H1 (cell line): ENCODE measurements at regions not wholly inside any gene's neighbourhood (a gene's known extent, or its start where the extent isn't known, plus 50 kb on each side); places are given as distances from the start of the nearest gene placed in this dataset.

Experiments
- CTCF ChIA-PET: fragments of 300-600 bp; sonication (Branson Sonifier 250); formaldehyde crosslinking; loops from one replicate; lab custom pipeline; 2021; ENCODE audit not compliant: partially characterized antibody; lab: Charles Lee
- POLR2A ChIA-PET: fragments of 300-600 bp; sonication (Branson Sonifier 250); formaldehyde crosslinking; loops from one replicate; lab custom pipeline; 2021; ENCODE audit warnings: inconsistent platforms; ENCODE audit not compliant: partially characterized antibody; lab: Charles Lee
- DNase-seq, 2 experiments: peaks; one replicate each; pipeline versions ENCODE4 v3.0.0 to v3.0.0-alpha.2; 2010 to 2022; ENCODE audit warnings: low spot score in 2 of 2, low read depth in 1 of 2, mixed read lengths in 1 of 2
- FAIRE-seq: peaks from 2 replicates; lab custom pipeline; 2011; peaks lifted over from hg19 to GRCh38; lab: Jason Lieb, UNC
- H2AFZ ChIP-seq: 2 replicates; pipeline ENCODE4 v1.8.1; 2012; ENCODE audit warnings: low read length, inconsistent platforms
- H2AK5ac ChIP-seq: 2 replicates; pipeline ENCODE4 v1.6.1; 2013; ENCODE audit warnings: low read depth, low read length
- H2BK120ac ChIP-seq: replicated peaks from 2 replicates; pipeline ENCODE3; 2013; ENCODE audit warnings: low read depth, low read length, inconsistent platforms
- H2BK12ac ChIP-seq: 2 replicates; pipeline ENCODE4 v1.6.1; 2013; ENCODE audit warnings: low read depth, low read length
- H2BK15ac ChIP-seq: 2 replicates; pipeline ENCODE4 v1.6.1; 2013; ENCODE audit warnings: low read length
- H2BK20ac ChIP-seq: 2 replicates; pipeline ENCODE4 v1.6.1; 2013; ENCODE audit warnings: low read length
- H2BK5ac ChIP-seq: 2 replicates; pipeline ENCODE4 v1.6.1; 2013; ENCODE audit warnings: low read depth, low read length
- H3K14ac ChIP-seq: 2 replicates; pipeline ENCODE4 v1.6.1; 2013; ENCODE audit warnings: inconsistent platforms; ENCODE audit not compliant: insufficient read length
- H3K18ac ChIP-seq: 2 replicates; pipeline ENCODE4 v1.6.1; 2013; ENCODE audit warnings: low read length; ENCODE audit errors: extremely low read depth
- H3K23ac ChIP-seq: 2 replicates; pipeline ENCODE4 v1.6.1; 2013; ENCODE audit warnings: inconsistent platforms; ENCODE audit not compliant: insufficient read length
- H3K23me2 ChIP-seq: 2 replicates; pipeline ENCODE4 v1.6.1; 2013; ENCODE audit warnings: low read depth, low read length
- H3K27ac ChIP-seq: 2 replicates; pipeline ENCODE4 v1.6.1; 2011; ENCODE audit warnings: low read depth, low read length, inconsistent platforms
- H3K27me3 ChIP-seq, 4 experiments: replicated peaks in 1 of 4; 1 replicate in 1 of 4; 2 replicates in 3 of 4; pipeline versions ENCODE4 v1.6.1 to v1.8.1; 2011 to 2013; ENCODE audit warnings: low read length in 3 of 4, mild to moderate bottlenecking in 3 of 4, inconsistent platforms in 2 of 4, mixed read lengths in 2 of 4, moderate library complexity in 1 of 4; ENCODE audit not compliant: control insufficient read depth in 3 of 4, insufficient read depth in 3 of 4; ENCODE audit errors: extremely low read depth in 1 of 4
- H3K36me3 ChIP-seq, 4 experiments: 2 replicates each; pipeline versions ENCODE4 v1.6.1 to v1.8.1; 2011 to 2013; ENCODE audit warnings: mild to moderate bottlenecking in 4 of 4, low read length in 3 of 4, moderate library complexity in 2 of 4, control low read depth in 1 of 4, inconsistent platforms in 1 of 4; ENCODE audit not compliant: insufficient read depth in 4 of 4, control insufficient read depth in 2 of 4
- H3K4ac ChIP-seq: replicated peaks from 2 replicates; pipeline ENCODE3; 2013; ENCODE audit warnings: low read length, low read depth, mixed read lengths, inconsistent platforms; ENCODE audit not compliant: insufficient read length
- H3K4me1 ChIP-seq, 4 experiments: replicated peaks in 1 of 4; 1 replicate in 1 of 4; 2 replicates in 3 of 4; pipeline versions ENCODE4 v1.6.1 to v1.8.1; 2011 to 2013; ENCODE audit warnings: low read length in 3 of 4, inconsistent platforms in 2 of 4, mixed read lengths in 1 of 4; ENCODE audit not compliant: insufficient read depth in 4 of 4, control insufficient read depth in 3 of 4
- H3K4me2 ChIP-seq, 2 experiments: 2 replicates each; pipeline versions ENCODE4 v1.6.1 to v1.8.1; 2011 to 2013; ENCODE audit warnings: low read depth in 2 of 2, low read length in 2 of 2, control low read depth in 1 of 2, inconsistent platforms in 1 of 2, mild to moderate bottlenecking in 1 of 2; ENCODE audit not compliant: insufficient read depth in 1 of 2
- H3K4me3 ChIP-seq, 4 experiments: fragments of 200-600, 300-600 bp in 1 of 4; sonication (generic), shearing (Covaris generic), sonication (Bioruptor Twin) in 1 of 4; 2 replicates each; pipeline versions ENCODE4 v1.5.1 to v1.8.1; 2011 to 2016; ENCODE audit warnings: low read length in 4 of 4, low read depth in 3 of 4, control low read depth in 2 of 4, inconsistent platforms in 2 of 4, mild to moderate bottlenecking in 2 of 4, mixed read lengths in 1 of 4, moderate library complexity in 1 of 4; ENCODE audit not compliant: insufficient read depth in 2 of 4; ENCODE audit errors: extremely low read depth in 1 of 4
- H3K56ac ChIP-seq: replicated peaks from 2 replicates; pipeline ENCODE3; 2013; ENCODE audit warnings: low read depth, mild to moderate bottlenecking, mixed read lengths, low read length, inconsistent platforms; ENCODE audit not compliant: insufficient read length
- H3K79me1 ChIP-seq: 2 replicates; pipeline ENCODE4 v1.6.1; 2013; ENCODE audit warnings: low read depth, low read length, control low read depth
- H3K79me2 ChIP-seq, 2 experiments: 2 replicates each; pipeline versions ENCODE4 v1.6.1 to v1.8.1; 2012 to 2013; ENCODE audit warnings: low read length in 2 of 2, mild to moderate bottlenecking in 2 of 2, inconsistent platforms in 1 of 2; ENCODE audit not compliant: insufficient read depth in 2 of 2, control insufficient read depth in 1 of 2
- H3K9ac ChIP-seq, 4 experiments: replicated peaks in 1 of 4; 1 replicate in 1 of 4; 2 replicates in 3 of 4; pipeline versions ENCODE4 v1.6.1 to v1.8.1; 2011 to 2013; ENCODE audit warnings: low read depth in 3 of 4, low read length in 3 of 4, control low read depth in 2 of 4, mild to moderate bottlenecking in 2 of 4, moderate library complexity in 2 of 4, inconsistent platforms in 1 of 4; ENCODE audit errors: extremely low read depth in 1 of 4
- H3K9me3 ChIP-seq, 2 experiments: 2 replicates each; pipeline versions ENCODE4 v1.6.1 to v1.8.1; 2012 to 2013; ENCODE audit warnings: mild to moderate bottlenecking in 2 of 2, moderate library complexity in 2 of 2, control low read depth in 1 of 2, inconsistent platforms in 1 of 2, low read depth in 1 of 2, low read length in 1 of 2, mixed read lengths in 1 of 2; ENCODE audit not compliant: insufficient read depth in 2 of 2
- H4K20me1 ChIP-seq, 2 experiments: replicated peaks in 1 of 2; 2 replicates each; pipeline versions ENCODE3 to v1.8.1; 2011 to 2013; ENCODE audit warnings: inconsistent platforms in 2 of 2, low read length in 2 of 2, mild to moderate bottlenecking in 1 of 2; ENCODE audit not compliant: insufficient read depth in 2 of 2, control insufficient read depth in 1 of 2
- H4K5ac ChIP-seq: 2 replicates; pipeline ENCODE4 v1.6.1; 2013; ENCODE audit warnings: low read length, low read depth, mixed read lengths, inconsistent platforms; ENCODE audit not compliant: insufficient read length
- H4K8ac ChIP-seq: 2 replicates; pipeline ENCODE4 v1.8.0; 2013; ENCODE audit warnings: mild to moderate bottlenecking, moderate library complexity, low read length, inconsistent platforms; ENCODE audit not compliant: insufficient read depth; ENCODE audit errors: extremely low read depth
- H4K91ac ChIP-seq: replicated peaks from 2 replicates; pipeline ENCODE3; 2013; ENCODE audit warnings: low read length, mixed read lengths, inconsistent platforms; ENCODE audit not compliant: insufficient read length
- CTBP2 ChIP-seq: IDR thresholded peaks from 2 replicates; pipeline ENCODE4 v1.7.0; 2011; ENCODE audit warnings: borderline replicate concordance, mild to moderate bottlenecking, moderate library complexity, mixed read lengths, low read length; ENCODE audit not compliant: insufficient read depth, insufficient read length
- MAFK ChIP-seq: IDR thresholded peaks from 2 replicates; pipeline ENCODE4 v1.6.1; 2012; ENCODE audit warnings: low read depth, mild to moderate bottlenecking, improper control_type of control experiment, low read length
- WGBS, 2 experiments: shearing (Covaris generic) in 1 of 2; methylation state at CpG; one replicate each; pipeline versions ENCODE4 v1.1.6 to v1.1.7; 2013 to 2015; ENCODE audit warnings: low lambda C conversion rate in 2 of 2, mixed read lengths in 2 of 2, inconsistent platforms in 1 of 2, low coverage in 1 of 2, missing lambda C conversion rate in 1 of 2; ENCODE audit not compliant: insufficient replicate concordance in 2 of 2, insufficient coverage in 1 of 2, insufficient read length in 1 of 2; ENCODE audit errors: extremely low coverage in 1 of 2, missing lambda C conversion rate in 1 of 2; 5-methylcytosine and 5-hydroxymethylcytosine counted together

- Histone ChIP-seq H3K27me3 (no peaks in the 10 kb centered on the region), H3K23me2 (no peaks in the 10 kb centered on the region; the same call in 1 of the 2 replicates), H3K9me3 (0 out of 4 replicates have a peak, but pooled peaks cover 0 to 4% of the 10 kb centered on the region in 2 experiments), H2AK5ac (no peak overlapping the region), H3K27ac (no peak overlapping the region), H2BK12ac (no peak overlapping the region), H3K4me1 (no peaks in the 10 kb centered on the region), H3K79me2 (no peaks in the 10 kb centered on the region), H3K9ac (no peak overlapping the region), H3K79me1 (no peaks in the 10 kb centered on the region), H4K8ac (no peak overlapping the region), H4K91ac (no peak overlapping the region), H4K20me1 (no peaks in the 10 kb centered on the region), H3K4me2 (no peak overlapping the region), H3K14ac (no peak overlapping the region), H3K36me3 (no peaks in the 10 kb centered on the region), H2AFZ (no peak overlapping the region), H4K5ac (no peak overlapping the region), H2BK15ac (no peak overlapping the region), H2BK20ac (no peak overlapping the region), H3K18ac (no peak overlapping the region), H2BK5ac (no peak overlapping the region), H2BK120ac (no peak overlapping the region), H3K4me3 (no peak overlapping the region), H3K56ac (no peak overlapping the region), H3K23ac (no peak overlapping the region), H3K4ac (no peak overlapping the region)
- ChIA-PET POLR2A (no interaction called here), CTCF (no interaction called here)
- no peak for DNase-seq
- WGBS, 2 experiments = 80% methylated on average over 1 of the region's 1 CpG; no CpG with 5 or more reads in 1 of the 2 experiments
- FAIRE-seq = no peak
- TF ChIP-seq MAFK (peak; percentile 59; the same call in 1 of the 2 replicates), CTBP2 (no peak)
These were observed 495.1 kb upstream of the ARID1B start for GRCh38 chr6:156282087-156282486.
